ENCODE measurements at regions not wholly inside any gene's neighbourhood (a gene's known extent, or its start where the extent isn't known, plus 50 kb on each side); places are given as distances from the start of the nearest gene placed in this dataset.
A peak's percentile ranks its signal among the peaks of the same experiment; 100 is the strongest.
"Not testable (repeated sequence)": the region's sequence is repeated elsewhere in the genome, so short reads cannot be mapped to it uniquely, and the experiment has no call there.

DNA sequence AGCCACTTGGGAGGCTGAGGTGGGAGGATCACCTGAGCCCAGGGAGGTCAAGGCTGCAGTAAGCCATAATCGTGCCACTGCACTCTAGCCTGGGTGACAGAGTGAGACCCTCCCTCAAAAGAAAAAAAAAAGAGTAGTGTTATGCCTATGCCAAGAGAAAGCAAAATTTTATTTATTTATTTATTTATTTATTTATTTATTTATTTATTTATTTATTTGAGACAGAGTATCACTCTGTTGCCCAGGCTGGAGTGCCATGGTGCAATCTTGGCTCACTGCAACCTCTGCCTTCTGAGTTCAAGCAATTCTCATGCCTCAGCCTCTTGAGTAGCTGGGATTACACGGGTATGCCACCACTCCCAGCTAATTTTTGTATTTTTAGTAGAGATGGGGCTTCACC is 72.6 kb upstream of the RAPGEF2 start:
- not testable (repeated sequence) for DNase-seq (ENCODE audit: low read depth in 2 of 2)

DNA sequence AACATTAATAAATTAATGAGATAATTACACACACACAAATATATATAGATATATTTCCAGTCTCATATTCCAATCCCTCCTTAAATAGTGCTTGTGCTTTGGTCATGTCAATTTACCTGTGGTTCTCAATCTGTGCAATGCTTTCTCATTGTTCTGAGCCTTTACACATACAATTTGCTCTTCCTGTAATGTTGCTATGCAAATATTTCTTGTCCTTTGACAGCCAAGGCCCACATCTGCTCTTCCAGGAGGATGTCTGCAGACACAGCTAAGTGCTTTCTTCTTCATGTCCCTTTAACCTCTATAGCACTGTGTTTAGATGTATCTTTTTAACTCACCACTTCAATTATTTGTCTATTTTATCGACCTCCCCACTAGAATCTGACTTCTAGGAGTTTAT is 67.3 kb upstream of the RAPGEF2 start:
- no peak for DNase-seq (ENCODE audit: low read depth in 2 of 2)

DNA sequence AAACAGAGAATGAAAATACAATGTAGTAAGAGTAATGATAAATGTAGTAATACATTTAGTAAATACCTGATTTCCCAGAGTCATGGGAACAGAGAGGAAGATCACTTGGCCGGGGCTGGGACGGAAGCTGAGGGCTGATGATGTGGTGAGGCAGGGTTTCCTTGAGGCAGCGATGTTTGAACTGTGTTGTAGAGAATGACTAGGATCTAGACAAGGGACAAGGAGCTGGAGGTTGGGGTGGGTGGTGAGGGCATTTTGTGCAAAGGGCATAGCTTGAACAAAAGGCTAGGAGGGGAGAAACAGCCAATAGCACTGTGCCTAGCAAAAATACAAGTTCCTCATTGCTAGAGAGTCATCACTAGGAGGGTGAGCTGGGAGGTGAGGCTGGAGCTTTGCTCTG is 64.3 kb upstream of the RAPGEF2 start:
- DNase-seq (ENCODE audit: low read depth in 2 of 2) = no peak

DNA sequence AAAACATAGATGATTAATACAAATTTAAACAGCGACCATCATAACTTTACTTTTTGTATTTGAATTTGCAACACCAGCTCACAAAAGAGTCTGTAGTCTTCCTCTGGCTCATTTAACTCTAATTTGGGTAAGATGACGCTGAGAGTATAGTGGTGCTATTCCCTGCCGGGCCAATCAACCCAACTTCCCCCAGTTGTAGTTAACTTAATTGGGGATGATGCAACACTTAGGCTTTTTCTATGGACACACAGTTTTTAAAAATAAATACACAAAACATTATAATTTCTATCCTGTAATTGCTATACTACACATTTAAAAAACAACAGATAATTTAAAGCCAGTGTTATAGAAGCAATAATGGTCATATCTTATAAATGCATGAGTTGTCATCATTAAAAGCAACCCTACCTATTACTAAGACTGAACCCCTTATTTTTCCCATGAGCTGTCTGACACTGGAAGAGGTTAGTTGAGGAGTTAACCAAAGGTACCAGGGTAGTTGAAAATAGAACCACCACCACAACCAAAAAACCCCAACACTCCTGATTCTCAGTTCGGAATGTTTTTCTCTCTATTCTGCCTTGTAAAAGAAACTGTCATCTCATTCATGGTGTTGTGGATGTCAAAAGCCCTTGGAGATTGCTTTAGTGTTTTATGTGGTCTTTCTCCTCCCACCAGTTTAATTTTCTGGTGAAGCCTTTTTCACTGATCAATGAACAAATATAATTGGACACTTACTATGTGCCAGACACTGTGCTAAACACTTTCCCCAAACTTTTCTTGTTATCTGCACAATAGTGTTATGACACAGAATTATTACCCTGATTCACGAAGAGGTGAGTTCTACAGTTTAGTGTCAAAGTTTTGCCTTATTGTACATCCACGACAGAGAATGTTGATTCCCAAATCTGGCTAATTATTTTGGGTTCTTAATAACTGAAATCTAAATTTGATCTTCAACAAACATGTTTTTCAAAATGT is 61.5 kb upstream of the RAPGEF2 start:
- no peak for DNase-seq (ENCODE audit: low read depth in 2 of 2)

DNA sequence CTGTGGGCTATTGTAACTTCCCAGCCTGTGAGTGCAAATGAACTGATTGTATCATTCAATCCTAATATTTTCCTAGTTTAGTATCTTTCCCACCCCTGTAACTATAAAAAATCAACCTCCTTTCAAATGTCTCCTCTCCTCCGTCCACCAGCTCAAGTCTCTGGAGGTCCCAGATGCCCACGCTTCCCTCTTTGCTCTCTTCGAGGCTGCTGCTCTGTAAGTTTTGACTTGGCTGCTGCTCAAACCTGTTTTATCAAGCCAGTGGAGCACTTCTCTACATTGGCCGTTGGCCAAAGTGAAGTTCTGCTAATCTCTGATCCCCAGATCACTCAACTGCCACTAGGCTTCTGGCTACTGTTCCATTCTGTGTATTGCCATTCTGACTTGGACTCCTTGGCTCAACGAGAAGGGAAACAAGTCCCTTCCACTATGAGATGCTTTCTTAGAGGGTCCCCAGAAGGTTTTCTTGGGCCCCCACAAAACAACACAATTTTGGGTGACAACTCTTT is 60.7 kb upstream of the RAPGEF2 start:
- DNase-seq (ENCODE audit: low read depth in 2 of 2) = peak in 1 of 2 donors; percentile 49

DNA sequence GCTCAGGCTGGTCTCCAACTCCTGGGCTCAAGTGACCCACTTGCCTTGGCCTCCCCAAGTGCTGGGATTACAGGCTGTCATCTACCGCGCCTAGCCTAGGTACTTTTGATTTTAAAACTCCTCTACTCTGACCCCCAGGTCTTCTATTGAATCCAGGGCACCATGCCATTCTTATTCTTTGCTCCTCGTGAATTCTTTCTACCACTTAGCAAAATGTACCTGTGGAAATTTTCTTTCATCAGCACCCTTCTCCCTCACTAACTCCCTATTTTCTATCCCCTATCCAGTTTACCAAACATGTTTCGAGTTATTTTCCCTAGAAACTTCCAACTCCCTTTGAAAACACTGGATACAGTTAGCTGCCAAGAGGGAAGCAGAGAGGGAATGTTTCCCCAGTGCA is 60.0 kb upstream of the RAPGEF2 start:
- no peak for DNase-seq (ENCODE audit: low read depth in 2 of 2)

DNA sequence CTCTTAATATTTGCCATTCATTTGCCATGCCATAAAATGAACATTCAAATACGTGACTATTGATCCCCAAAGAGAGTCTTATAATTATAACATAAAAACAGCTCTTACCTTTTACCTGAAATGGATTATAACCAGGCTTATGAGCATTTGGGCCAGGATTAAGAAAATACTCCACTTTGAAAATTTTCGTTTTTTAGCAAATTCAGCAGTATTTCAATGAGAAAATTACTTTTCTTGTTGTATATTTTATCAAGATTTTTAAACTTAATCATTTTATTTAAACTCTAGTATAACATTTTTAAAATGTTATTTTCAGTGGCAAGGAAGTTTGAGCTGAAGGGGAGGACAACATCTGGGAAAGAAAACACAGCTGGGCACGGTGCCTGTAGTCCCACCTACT is 59.0 kb upstream of the RAPGEF2 start:
- no peak for DNase-seq (ENCODE audit: low read depth in 2 of 2)

DNA sequence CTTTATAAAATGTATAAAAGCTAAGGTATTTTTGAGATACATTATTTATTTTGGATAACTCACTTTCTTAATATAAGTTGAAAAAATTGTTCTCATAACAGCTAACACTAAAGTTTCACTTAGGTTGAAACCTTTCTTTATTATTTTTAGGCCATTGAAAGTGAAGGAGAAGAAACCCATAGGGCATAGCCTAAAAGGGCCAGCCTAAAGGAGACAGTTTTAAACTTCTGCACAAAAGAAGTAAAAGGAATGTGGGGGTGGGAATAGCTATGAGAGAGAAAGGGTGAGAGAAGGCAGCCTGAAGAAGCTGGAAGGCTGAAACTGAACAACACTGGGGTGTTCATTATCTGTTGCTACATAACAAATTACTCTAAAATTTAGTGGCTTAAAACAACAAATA is 57.6 kb upstream of the RAPGEF2 start:
- no peak for DNase-seq (ENCODE audit: low read depth in 2 of 2)

DNA sequence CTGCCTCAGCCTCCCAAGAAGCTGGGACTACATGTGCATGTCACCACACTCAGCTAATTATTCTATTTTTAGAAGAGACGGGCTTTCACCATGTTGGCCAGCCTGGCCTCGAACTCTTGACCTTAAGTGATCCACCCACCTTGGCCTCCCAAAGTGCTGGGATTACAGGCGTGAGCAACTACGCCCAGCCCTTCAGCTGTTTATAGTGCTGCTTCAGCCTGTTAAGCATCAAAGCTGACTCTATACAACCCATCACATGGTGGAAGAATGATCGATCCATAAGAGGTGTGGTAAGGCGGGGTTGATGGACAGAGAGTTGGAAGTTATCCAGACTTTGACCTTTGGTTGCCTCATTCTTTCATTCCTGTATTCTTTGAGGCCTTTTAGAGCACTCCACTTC is 56.2 kb upstream of the RAPGEF2 start:
- no peak for DNase-seq (ENCODE audit: low read depth in 2 of 2)

DNA sequence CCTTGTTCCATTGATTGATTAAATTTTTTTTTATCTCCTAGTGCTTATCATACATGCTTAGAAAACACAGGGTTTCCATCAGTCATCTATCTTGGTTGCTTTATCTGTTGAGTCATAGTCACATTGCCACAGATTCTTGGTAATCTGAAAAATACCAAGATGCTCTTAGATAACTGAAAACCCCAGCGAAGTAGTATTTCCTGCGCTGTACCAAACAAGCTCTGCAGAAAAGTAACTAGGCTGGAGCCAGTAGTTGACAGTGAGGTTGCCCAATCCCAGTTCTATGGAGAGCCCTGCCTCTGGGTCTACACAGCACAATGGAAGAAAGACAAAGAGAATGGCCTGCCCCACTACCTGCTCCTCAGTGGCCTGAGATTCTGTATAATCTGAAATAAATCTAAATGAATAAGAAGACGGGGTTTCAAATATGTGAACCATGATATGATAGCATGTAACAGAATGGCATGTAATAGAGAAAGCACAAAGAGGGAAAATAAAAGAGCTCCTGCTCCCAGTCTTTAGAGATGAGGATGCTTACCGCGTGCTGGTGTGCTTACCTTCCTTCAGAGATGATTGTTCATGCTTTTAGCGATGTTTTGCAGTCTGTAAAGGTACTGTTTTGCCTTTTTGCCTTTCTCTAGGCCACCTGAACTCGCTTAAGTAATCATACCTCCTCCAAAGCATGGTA is 55.3 kb upstream of the RAPGEF2 start:
- DNase-seq (ENCODE audit: low read depth in 2 of 2) = no peak

DNA sequence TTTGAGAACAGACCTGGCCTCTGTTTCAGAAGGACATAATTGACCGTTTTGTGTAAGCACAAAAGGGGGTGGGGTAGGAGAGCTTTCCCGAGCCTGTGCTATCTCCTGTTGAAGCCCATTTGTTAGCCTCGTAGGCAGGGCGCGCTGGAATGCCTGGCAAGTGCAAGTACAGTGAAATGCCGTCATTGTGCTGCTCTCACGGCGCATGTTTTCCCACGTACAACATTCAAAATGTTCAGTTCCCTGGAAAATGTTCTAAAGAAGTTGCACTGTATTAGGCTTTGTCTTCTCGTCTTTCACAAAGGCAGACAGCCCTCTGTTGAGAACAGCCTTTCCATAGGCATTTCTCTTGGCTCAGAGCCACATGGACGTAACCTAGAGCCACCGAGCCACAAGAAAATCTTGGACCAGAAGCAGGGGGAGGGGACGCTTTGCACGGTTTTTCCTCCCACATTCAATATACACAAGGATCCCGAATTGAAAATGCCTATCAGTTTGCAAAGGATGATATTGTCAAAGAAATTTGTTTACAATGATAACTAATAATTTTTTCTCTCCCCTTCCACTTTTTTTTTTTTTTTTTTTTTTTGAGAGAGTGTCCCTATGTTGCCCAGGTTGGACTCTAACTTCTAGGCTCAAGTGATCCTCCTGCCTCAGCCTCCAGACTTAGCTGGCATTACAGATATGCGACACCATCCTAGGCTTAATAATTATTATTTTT is 54.6 kb upstream of the RAPGEF2 start:
- DNase-seq (ENCODE audit: low read depth in 2 of 2) = peak; percentile 77 to 89

DNA sequence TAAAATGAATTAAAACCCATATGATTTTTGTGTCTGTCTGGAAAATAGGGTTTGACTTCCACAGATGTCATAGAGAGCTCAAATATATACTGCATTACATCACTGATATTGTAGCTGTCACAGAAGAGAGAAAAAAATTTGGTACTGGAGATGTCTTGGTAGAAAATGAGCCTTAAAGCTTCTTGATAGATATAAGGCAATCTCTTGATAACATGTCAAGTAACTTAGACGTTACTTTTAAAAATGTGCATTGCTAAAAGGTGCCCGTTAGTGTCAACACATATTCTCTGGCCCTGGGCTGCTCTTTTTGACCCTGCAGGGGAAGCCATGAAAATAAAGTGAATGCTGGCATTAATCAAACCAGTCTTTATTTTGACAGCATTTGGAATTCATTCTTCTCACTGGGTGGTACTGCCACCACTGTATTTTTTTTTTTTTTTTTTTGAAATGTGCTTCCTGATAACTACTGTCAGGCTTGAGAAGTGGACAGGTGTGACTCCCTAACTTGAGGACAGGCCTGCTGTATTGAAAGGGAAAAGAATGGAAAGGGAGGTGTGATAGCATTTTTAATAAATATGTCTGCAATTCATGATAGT is 53.0 kb upstream of the RAPGEF2 start:
- no peak for DNase-seq (ENCODE audit: low read depth in 2 of 2)

DNA sequence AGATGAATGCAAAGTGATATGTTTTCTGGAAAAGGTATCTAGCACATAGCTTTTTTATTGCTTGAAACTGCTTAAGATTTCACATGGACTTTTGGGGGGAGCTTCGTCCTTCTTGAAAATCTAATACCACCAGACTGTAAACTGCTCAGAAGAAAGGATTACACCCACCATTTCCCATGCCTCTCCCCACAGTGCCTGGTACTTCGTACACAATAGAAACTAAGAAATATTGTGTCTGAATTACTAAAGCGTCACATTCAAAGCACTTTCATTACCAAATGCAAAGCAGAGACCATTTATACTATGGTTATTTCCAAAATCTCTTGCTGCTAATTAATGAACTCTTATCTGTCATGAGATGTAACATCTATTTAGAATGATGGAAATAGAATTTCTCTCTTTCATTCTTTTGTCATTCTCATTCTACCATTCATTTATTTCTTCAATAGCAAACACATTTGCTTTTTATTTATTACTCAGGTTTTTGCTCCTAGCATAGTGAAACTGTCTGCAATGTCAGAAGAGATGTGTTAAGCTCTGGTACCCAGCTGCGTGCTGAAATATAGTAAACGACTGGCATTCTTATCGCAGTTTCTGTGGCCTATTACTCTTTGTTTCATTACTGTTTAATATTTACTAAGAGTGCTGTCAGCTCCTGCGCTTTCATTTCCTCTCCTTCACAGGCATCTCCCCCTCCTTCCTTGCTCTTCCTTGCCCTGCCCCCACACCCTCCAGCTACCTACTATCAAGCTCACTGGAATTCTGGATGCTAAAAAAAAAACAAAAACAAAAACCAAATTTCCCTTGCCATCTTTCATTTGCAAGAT is 51.4 kb upstream of the RAPGEF2 start:
- no peak for DNase-seq (ENCODE audit: low read depth in 2 of 2)

DNA sequence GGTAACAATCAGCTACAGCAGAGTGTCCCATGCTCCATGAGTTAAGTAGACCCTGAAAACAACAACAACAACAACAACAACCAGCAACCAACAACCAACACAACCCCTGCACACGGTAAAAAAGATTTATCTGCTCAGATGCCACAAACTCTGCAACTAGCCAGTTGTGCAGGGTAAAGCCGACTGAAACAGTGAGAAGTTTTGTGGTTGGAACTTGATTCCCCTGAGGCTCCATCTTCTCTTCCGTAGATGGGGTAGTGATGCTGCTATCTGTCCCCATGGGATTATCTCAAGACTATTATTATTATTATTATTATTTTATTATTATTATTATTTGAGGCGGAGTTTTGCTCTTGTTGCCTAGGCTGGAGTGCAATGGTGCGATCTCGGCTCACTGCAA is 50.6 kb upstream of the RAPGEF2 start:
- DNase-seq (ENCODE audit: low read depth in 2 of 2) = no peak

All from dermis microvascular lymphatic vessel endothelial cell (primary cell).